ENCODE measurements at regions not wholly inside any gene's neighbourhood (a gene's known extent, or its start where the extent isn't known, plus 50 kb on each side); places are given as distances from the start of the nearest gene placed in this dataset.

DNA sequence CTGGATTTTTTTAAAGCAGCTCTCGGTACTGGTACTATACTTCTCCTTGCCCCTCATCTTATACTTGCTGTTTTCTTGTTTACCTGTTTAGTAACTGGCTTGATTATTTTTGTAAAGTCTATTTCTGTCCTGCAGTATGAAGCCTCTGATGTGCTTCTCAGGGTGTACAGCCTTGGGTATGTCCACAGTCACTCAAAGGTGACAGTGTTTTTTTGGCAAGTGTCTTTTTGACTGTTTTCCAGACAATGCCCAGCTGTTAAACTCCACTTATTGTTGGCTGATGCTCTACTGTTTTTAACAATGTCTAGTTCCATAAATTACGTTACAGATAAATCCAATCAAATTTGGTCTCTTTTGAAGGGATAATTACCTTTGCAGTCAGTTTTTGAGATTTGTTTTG, 475.2 kb downstream of the JRKL start:
- Histone ChIP-seq H3K27me3 (ENCODE audit: insufficient read depth, low read length) (no peaks in the 10 kb centered on the region), H3K56ac (ENCODE audit: insufficient read length, low read depth, low read length) (no peak overlapping the region), H2BK15ac (ENCODE audit: low read depth, low read length) (no peak overlapping the region), H3K27ac (ENCODE audit: insufficient read length, low read depth, low read length) (no peak overlapping the region), H3K23ac (ENCODE audit: insufficient read length, low read depth, low read length) (no peak overlapping the region), H4K91ac (ENCODE audit: insufficient read length, low read depth, low read length) (no peak overlapping the region), H3K23me2 (ENCODE audit: insufficient read length, low read depth, low read length, poor library complexity, severe bottlenecking) (no peaks in the 10 kb centered on the region), H3K4ac (ENCODE audit: low read depth, low read length) (no peak overlapping the region), H4K20me1 (ENCODE audit: control insufficient read depth, insufficient read depth, insufficient read length) (no peaks in the 10 kb centered on the region), H4K8ac (replicated peaks; ENCODE audit: insufficient read length, low read depth, low read length) (no peak overlapping the region), H3K79me2 (ENCODE audit: insufficient read depth, low read length) (no peaks in the 10 kb centered on the region), H3K4me2 (ENCODE audit: insufficient read depth, insufficient read length, low read length) (no peak overlapping the region), H4K5ac (ENCODE audit: insufficient read length, low read depth, low read length) (no peak overlapping the region), H3T11ph (ENCODE audit: low read length) (no peak overlapping the region), H2BK5ac (ENCODE audit: insufficient read length, low read length) (no peak overlapping the region), H2BK120ac (ENCODE audit: low read depth, low read length, poor library complexity, severe bottlenecking) (no peak overlapping the region), H2AK5ac (ENCODE audit: insufficient read length, low read length) (no peak overlapping the region), H2BK12ac (ENCODE audit: insufficient read length, low read depth, low read length) (no peak overlapping the region), H3K9me3 (ENCODE audit: control insufficient read depth, low read depth, low read length) (no peaks in the 10 kb centered on the region), H2BK20ac (ENCODE audit: low read depth, low read length, poor library complexity, severe bottlenecking) (no peak overlapping the region), H3K14ac (ENCODE audit: insufficient read depth, low read length) (no peak overlapping the region), H2AFZ (ENCODE audit: low read length) (no peak overlapping the region), H3K79me1 (ENCODE audit: insufficient read depth, low read depth, low read length, poor library complexity, severe bottlenecking) (no peaks in the 10 kb centered on the region), H3K4me1 (ENCODE audit: insufficient read depth, low read length) (no peaks in the 10 kb centered on the region), H3K18ac (ENCODE audit: insufficient read length, low read depth, low read length) (no peak overlapping the region), H3K9ac (ENCODE audit: extremely low read depth, insufficient read length, low read length) (no peak overlapping the region)
- TF ChIP-seq, protein P1, sequence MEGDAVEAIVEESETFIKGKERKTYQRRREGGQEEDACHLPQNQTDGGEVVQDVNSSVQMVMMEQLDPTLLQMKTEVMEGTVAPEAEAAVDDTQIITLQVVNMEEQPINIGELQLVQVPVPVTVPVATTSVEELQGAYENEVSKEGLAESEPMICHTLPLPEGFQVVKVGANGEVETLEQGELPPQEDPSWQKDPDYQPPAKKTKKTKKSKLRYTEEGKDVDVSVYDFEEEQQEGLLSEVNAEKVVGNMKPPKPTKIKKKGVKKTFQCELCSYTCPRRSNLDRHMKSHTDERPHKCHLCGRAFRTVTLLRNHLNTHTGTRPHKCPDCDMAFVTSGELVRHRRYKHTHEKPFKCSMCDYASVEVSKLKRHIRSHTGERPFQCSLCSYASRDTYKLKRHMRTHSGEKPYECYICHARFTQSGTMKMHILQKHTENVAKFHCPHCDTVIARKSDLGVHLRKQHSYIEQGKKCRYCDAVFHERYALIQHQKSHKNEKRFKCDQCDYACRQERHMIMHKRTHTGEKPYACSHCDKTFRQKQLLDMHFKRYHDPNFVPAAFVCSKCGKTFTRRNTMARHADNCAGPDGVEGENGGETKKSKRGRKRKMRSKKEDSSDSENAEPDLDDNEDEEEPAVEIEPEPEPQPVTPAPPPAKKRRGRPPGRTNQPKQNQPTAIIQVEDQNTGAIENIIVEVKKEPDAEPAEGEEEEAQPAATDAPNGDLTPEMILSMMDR (conservative IDR thresholded peaks at IDR 0.05): no peak
- no CpG with 5 or more reads among the region's 2 CpGs for WGBS (ENCODE audit: extremely low coverage, insufficient read length, low lambda C conversion rate)
- Mint-ChIP-seq H3K36me3 (ENCODE audit: insufficient read depth in 1 of 3, low read depth in 3 of 3) (no peaks in the 10 kb centered on the region; a peak in 2 of 7 replicates), H3K4me3 (no peak overlapping the region), H3K27me3 (ENCODE audit: low read depth) (no peaks in the 10 kb centered on the region), H3K9me3 (peaks cover 0 to 8% of the 10 kb centered on the region in 2 experiments; a peak in 4 of 5 replicates), H3K4me1 (no peaks in the 10 kb centered on the region), H3K27ac (no peak overlapping the region)
- DNase-seq: no peak
